ENCODE measurements at regions not wholly inside any gene's neighbourhood (a gene's known extent, or its start where the extent isn't known, plus 50 kb on each side); places are given as distances from the start of the nearest gene placed in this dataset.
"Not testable (repeated sequence)": the region's sequence is repeated elsewhere in the genome, so short reads cannot be mapped to it uniquely, and the experiment has no call there.

DNA sequence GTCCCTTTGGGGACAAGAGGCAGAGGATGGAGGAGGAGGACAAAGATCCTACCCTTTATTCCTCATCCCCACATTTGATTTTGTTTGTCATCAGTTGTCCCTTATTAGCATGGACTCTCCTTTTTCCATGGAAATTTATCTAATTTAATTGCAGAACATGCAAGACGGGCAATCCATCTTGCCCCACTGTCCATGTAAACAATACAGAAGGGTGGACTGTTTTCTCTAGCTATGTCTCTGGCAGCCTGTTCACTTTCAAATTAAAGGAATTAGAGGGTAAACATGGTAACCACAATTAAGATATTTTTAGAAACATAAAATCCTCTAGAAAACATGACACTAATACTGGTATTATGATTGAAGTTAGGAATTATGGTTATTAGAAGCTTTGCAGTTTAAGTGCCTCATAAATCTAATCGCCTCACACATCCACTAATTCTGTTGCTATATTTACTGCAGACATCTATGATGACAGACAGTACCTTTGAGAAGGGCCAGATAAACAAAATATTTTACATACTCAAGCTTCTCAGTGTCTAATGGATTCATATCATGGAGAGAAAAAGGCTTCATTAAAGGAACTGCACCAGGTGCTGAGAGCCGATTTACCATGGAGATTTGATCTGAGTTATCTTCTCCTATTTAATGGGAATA lies 215.5 kb downstream of the LNPK start:
- no peak for DNase-seq (ENCODE audit: insufficient read length, low spot score)

DNA sequence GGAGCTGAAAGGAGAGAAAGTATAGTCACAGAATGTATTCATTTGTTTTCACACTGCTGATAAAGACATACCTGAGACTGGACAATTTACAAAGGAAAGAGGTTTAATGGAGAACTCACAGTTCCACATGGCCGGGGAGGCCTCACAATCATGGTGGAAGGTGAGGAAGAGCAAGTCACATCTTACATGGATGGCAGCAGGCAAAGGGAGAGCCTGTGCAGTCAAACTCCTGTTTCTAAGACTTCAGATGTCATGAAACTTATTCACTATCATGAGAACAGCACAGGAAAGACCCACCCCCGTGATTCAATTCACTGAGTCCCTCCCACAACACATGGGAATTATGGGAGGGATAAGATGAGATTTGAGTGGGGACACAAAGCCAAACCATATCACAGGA lies 224.7 kb downstream of the LNPK start:
- not testable (repeated sequence) for DNase-seq (ENCODE audit: insufficient read length, low spot score); FAIRE-seq

More for the DNA sequence above, 215.5 kb downstream of the LNPK start:
- FAIRE-seq, result no peak

DNA sequence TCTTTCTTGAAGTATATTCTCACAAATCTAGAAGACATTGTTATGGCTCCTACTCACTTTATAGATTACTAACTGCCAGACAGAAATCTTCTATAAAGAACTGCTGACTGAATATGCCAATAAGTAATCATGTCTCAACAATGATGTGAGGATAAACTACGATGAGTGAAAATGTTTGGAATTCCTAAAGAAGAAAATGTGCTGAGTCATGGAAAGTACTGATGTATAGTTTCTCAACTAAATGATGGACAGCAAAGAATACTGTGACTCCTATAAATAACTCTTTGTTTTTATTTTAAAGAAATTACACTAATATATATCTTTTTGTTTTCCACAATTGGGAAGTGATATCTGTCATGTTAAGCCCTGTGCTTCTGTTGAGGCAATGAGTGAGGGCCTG lies 232.9 kb downstream of the LNPK start:
- FAIRE-seq (no peak), DNase-seq (ENCODE audit: insufficient read length, low spot score) (no peak)

DNA sequence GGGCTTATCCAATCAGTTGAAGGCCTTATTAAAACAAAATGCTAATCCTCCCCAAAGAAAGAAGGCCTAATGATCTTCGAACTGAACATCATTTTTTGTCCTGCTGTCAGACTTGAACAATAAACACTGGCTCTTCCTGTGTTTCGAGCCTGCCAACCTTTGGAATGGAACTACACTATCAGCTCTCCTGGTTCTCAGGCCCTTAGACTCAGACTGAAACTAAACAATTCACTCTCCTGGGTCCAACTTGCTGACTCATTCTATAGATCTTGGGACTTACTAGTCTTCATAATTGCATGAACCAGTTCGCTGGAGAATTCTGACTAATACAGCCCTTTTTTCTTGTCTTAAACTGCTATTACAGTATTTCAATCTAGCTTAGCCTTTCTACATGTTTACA lies 235.2 kb downstream of the LNPK start:
- FAIRE-seq, result no peak
- no peak for DNase-seq (ENCODE audit: insufficient read length, low spot score)

DNA sequence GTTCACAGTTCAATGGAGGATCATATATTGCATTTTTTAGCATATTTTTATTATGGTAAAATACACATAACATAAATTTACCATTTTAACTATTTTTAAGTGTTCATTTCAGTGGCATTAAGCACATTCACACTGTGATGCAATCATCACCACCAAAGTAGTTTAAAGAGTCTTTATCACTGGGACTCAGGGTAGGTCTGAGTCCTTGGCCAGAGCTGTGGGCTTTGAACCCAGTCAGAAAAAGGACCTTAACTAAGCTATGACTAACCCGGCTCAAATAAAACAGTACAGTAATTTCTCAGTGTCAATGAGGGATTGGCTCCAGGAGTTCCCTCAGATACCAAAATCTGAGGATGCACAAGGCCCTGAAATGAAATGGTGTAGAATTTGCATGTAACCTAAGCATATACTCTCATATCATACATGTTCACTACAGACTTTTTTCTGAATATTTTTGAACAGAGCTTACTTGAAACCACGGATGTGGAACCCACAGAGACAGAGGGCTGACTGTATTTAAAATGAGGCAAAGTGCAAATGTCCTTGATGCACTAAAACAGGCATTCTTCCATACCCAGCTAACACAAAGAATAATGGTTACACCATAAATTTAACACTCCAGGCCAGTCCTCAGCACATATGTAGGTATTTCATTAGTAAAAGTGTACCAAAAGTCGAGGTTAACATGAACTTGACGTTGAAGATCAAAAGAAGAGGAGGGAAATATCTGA lies 246.2 kb downstream of the LNPK start:
- FAIRE-seq, result no peak
- DNase-seq (ENCODE audit: insufficient read length, low spot score), result no peak

DNA sequence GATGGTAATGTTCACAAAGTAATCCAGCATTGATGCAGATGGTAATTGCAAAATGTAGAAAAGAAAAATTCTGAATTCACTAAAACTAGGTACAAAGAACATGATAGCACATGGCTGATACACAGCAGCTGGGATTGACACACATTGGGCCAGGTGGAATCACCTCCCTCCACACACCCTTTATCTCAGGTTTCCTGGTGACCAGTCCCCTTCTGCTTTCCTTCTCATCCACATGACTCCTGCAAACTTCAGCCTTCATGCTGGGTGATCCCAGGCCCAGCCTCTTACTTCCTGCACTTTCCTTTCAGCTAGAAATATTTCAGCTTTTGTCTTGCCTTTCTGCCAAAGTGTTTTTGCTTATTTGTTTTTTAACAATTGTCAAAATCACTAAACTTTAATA lies 246.9 kb downstream of the LNPK start:
- DNase-seq (ENCODE audit: insufficient read length, low spot score) (no peak), FAIRE-seq (no peak)

DNA sequence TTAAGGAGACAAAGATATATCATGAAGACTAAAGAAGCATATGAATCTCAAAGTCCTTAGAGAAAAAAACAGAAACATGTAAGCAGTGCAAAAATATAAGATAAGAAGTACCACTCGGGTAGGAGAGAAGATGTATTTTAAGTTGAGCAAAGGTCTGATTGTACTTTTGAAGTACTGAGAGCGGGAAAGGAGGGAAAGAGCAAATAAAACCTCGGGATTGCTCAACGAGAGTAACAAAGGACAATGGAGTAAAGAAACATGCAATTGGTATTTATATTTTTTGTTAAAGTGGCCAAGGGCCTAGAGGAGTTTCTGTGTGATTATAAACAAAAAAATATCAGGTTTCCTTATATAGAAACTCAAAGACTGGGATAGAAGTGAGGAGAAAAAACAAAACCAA lies 251.9 kb downstream of the LNPK start:
- FAIRE-seq (no peak), DNase-seq (ENCODE audit: insufficient read length, low spot score) (no peak)

DNA sequence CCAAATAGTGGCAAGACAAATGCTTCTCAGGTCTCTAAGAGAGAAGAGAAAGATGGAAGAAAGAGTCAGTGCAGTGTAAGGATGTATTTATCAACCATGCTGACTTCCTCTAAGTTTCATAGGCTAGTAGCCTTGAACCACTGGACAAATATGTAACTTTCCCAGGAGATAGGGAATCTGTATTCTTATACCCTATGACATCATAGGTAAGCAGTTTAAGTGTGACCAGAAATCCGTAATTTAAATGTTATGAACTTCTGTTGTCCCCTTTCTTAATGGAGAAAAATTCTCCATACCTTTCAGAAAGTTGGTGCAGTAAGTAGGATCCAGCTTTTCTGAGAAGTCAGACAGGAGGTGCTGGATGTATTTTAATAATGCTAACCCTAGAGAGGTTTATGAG lies 256.2 kb downstream of the LNPK start:
- DNase-seq (ENCODE audit: insufficient read length, low spot score), result no peak
- FAIRE-seq, result no peak

DNA sequence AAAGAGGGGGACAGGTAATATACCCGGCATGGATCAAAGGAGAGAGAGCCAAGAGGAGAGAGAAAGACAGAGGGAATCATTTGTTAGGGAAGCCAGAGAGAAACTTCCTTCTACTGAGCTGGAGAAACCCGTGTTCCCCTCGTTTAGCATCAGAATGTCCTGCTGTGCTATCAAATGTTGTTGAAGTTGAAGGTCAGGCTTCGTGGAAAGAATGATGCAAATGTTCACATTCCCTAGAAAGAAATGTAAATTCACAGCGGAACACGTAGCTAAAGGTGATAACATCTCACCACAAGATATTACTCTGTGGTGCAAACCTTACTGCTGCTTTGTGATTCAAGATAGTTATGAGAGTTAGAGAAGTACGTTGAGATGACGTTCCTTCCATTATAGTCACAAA lies 258.1 kb downstream of the LNPK start:
- DNase-seq (ENCODE audit: insufficient read length, low spot score), result no peak
- no peak for FAIRE-seq

DNA sequence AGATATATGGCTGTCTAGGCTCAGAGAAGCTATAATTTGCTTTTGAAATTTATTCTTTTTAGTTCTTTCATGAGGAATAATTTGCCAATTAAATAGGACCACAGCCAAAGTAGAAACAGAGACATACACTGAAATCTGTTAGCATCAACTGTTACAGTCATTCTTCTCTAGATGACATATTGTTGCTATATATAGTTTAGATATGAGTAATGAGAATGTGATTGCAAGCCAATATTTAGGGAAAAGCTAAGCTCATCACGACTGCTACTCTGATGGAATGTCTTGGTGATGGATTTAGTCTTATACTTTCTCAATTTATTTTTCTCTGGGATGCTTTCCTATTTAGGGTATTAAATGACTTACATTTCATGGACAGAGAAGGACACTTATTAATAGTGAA lies 259.1 kb downstream of the LNPK start:
- no peak for DNase-seq (ENCODE audit: insufficient read length, low spot score)
- no peak for FAIRE-seq

DNA sequence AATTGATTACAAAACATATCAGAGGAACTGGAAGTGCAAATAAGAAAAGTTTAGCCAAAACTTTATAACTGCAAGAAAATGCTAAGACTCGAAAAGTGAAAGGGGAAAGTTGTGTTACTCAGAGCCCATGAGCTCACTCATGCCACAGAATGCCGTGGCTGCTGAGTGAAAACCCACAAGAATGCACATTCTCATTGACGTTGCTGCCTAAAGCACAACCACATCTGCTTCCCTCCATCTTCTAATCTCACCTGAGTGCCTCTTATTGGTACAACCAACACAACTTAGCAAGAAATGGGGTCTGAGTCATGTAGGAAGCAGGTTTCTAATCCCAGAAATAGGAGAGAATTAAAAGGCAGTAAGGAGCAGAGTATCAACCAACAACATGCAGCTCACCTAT lies 259.7 kb downstream of the LNPK start:
- FAIRE-seq (no peak), DNase-seq (ENCODE audit: insufficient read length, low spot score) (no peak)

DNA sequence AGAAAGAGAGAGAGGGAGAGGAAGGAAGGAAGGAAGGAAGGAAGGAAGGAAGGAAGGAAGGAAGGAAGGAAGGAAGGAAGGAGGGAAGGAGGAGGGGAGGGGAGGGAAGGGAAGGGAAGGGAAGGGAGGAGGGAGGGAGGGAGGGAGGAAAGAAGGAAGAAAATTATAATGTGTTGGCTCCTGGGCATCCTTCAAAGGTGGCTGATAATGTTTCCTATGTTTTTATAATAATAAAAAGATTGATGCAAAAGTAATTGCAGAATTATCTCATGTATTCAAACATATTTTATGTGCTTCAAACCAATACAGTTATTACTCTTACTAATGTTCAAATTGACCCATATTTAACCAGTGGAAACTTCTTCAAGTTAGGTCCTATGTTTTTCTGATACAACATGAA lies 260.9 kb downstream of the LNPK start:
- DNase-seq (ENCODE audit: insufficient read length, low spot score), result no peak
- no peak for FAIRE-seq

DNA sequence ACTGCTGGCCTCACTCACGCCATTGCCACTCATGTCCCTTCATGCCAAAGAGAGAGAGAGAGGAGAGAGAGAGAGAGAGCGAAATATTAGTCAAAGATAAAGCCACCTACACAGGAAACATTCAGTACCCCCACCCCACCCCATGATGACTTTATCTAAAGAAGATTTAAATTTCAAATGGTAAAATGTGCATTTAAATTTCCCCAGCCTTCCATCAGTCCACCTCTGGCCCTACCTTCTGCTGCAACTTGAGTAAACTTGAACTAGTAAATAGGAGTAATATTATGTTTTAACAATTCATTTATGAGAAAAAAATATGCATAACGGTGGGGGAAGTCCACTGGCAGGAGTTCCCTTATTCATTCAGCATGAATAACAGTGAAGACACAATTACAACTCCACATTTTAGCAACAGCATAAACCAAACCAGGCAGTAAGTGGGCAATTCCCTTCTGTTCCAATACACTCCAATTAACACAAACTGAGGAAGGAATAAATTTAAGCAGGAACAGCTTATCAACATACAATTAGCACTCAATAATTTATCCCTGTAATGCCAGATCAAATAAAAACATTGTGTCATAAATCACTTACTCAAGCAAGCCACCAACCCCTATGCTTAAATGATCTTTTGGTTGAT lies 264.2 kb downstream of the LNPK start:
- FAIRE-seq (no peak), DNase-seq (ENCODE audit: insufficient read length, low spot score) (no peak)

DNA sequence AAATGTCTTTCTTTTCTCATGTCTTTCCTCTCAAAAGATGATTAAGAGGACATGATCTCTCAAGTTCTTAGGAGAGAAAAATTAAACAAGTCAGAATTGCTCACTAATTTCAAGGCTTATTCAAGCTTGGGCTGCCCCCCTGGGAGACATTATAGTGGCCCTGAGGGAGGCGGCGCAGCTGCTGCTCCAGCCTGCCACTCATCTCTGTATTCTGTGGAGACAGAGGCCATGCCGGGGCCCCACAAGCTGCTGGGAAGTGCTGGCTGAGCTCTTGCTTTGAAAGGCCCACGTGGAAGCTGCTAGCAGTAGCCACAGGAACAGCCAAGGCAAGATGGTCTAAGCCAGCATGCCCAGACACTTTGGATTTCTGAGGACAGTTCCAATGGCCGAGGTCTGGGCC lies 267.4 kb downstream of the LNPK start:
- DNase-seq (ENCODE audit: insufficient read length, low spot score), result no peak
- no peak for FAIRE-seq

DNA sequence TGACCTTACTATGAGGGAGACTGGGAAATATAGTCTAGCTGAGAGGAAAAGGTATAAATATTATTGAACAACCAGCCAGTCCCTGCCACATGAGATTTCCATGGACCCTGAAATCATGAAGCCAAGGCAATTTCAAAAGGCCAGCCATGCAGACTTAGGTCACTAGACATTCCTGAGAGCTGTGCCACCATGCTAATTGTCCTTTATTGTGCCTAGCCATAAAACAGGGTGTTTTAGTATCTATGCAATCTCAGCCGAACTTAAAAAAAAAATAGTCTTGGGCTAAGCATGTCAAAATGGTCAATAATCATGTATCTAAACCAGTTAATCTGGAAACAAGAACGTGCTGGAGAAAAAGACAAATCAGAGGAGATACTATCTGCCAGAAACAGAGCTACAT lies 269.5 kb downstream of the LNPK start:
- DNase-seq (ENCODE audit: insufficient read length, low spot score), result no peak
- FAIRE-seq, result no peak

DNA sequence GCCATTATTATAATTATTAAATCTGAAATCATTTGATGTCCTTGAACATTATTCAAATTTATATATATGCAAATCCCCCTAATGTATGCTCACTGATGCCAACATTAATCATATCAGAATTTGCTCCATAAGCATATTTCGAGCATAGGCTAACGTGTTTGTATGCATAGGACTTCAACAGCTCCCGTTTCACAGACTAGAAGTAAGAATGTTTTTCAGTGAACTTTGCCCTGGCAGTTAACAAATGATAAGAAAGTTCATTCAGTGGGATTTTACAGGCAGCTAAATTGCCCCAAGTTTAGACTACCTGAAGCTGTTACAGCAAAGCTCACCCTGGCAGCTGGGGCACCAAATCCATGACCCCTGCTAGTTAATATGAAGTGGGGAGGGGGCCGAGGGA lies 272.0 kb downstream of the LNPK start:
- no peak for FAIRE-seq

DNA sequence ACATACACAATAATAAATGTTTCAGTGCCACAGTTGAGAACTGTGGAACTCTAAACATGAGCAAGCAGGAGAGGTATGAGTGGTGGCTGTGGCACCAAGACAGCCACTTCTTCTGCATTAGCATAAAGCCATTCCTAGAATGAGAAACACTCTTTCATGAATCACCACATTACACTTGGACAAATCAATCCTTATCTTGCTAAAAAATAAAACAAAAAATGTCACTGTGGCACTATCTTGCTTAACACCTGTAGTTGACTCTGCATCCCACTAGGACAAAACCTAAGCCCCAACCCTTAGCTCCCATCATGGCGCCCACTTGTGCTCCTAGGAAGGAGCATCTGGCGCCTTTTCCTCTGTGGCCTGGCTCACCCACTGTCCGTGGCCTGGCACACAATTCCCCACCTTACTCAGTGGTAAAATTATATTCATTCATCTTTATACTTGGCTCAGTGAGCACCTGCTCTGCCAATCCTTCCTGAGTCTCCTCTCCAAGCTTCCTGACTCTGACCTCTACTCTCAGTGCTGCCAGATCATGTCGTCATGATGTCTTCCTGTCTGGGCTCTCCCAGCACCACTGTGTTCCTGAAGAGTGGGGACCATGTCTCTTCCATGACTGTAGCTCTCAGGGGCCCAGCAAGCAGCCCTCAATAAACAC lies 272.9 kb downstream of the LNPK start:
- DNase-seq (ENCODE audit: insufficient read length, low spot score), result no peak
- no peak for FAIRE-seq

More for the DNA sequence above, 272.0 kb downstream of the LNPK start:
- DNase-seq (ENCODE audit: insufficient read length, low spot score), result no peak

DNA sequence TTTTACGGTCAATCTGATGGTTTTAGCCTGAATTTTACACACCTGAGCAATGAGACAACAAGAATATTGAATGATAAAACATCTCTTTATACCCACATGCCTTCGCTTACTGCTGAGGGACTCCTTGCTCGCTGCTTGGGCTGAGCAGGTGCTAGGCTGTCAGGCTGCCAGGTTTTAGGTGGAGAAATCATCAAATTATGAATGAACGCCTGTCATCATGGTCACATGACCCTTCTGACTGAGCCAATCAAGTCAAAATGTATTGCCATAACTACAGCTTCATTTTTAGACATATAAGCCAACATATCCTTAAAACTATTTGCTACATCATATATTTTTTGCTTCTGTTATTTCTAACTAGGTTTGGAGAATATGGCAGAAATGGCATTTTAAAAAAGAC lies 274.0 kb downstream of the LNPK start:
- DNase-seq (ENCODE audit: insufficient read length, low spot score) (no peak), FAIRE-seq (no peak)

DNA sequence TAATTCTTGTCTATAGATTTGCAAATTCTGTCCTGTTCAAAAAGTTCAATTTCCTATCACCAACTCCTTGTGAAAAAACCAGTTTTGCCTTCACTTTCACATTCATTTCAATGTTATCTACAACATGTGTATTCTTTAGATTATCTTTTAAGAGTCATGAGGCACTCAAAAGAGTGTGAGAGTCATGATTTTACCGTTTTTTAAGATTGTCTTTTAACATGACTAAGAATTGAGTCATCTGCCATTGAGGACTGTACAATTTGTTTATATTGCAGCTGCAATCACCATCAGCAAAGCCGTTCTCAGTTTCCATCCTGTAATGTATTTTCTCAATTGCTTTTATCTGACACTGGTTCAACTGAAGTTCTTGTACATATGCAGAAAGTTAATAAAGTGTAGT lies 275.8 kb downstream of the LNPK start:
- no peak for DNase-seq (ENCODE audit: insufficient read length, low spot score)
- FAIRE-seq, result no peak

DNA sequence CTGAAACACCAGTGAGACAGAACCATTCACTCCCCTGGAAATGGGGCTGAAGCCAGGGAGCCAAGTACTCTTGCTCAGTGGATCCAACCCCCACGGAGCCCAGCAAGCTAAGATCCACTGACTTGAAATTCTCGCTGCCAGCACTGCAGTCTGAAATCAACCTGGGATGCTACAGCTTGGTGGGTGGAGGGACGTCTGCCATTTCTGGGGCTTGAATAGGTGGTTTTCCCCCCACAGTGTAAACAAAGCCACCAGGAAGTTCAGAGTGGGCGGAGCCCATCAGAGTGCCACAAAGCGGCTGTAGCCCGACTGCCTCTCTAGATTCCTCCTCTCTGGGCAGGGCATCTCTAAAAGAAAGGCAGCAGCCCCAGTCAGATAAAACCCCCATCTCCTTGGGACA lies 292.8 kb downstream of the LNPK start:
- DNase-seq (ENCODE audit: insufficient read length, low spot score) (no peak), FAIRE-seq (no peak)

DNA sequence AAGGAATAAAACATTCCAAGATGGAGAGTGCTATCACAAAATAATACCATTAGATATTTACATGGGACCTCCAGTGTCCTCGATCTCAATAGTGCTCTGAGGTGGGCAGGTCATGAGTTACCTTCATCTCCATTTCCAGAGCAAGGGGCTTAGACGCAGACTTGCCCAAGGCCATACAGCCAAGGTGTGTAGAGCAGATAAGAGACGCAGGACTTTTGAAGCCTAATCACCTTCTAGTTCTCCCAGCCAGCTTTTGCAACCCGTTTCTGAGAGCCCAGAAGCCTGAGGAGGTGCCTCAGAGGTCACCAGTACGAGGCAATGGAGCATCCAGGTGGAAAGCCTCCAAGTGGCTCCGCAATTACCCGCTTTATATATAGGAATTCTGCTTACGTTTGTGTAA lies 294.7 kb downstream of the LNPK start:
- DNase-seq (ENCODE audit: insufficient read length, low spot score) (no peak), FAIRE-seq (no peak)

DNA sequence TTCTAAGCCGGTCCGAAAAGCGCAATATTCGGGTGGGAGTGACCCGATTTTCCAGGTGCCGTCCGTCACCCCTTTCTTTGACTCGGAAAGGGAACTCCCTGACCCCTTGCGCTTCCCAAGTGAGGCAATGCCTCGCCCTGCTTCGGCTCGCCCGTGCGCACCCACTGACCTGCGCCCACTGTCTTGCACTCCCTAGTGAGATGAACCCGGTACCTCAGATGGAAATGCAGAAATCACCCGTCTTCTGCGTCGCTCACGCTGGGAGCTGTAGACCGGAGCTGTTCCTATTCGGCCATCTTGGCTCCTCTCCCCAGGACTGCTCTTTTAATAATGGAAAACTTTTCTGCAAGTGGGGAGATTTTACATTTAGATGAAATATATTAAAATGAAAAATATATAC lies 297.5 kb downstream of the LNPK start:
- not testable (repeated sequence) for DNase-seq (ENCODE audit: insufficient read length, low spot score); FAIRE-seq
